ENCODE measurements at regions not wholly inside any gene's neighbourhood (a gene's known extent, or its start where the extent isn't known, plus 50 kb on each side); places are given as distances from the start of the nearest gene placed in this dataset.

DNA sequence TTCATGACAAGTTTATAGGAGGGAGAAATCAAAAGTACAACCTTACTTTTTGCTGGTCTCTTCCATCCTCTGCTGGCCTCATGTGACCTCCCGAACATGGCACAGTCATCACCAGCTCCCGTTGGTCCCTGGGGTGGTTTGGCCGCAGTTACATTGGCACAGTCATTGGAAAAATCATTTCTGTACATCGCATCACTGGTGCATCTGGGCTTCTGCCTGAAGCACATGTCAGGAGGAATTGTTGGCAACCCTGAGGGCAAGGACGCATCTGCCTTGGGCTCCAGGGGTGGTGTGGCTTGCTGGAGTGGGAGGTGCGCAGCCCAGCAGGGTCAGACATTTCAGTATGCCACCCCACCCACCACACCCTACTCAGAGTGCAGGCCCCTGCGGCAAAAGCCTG, 162.9 kb upstream of the SLC24A3 start:
- TF ChIP-seq CTCF (IDR thresholded peaks at IDR 0.05) (no peak), POLR2A (IDR thresholded peaks at IDR 0.05) (no peak)

Data from adrenal gland (tissue), 5 donors.